ENCODE measurements at regions not wholly inside any gene's neighbourhood (a gene's known extent, or its start where the extent isn't known, plus 50 kb on each side); places are given as distances from the start of the nearest gene placed in this dataset.

DNA sequence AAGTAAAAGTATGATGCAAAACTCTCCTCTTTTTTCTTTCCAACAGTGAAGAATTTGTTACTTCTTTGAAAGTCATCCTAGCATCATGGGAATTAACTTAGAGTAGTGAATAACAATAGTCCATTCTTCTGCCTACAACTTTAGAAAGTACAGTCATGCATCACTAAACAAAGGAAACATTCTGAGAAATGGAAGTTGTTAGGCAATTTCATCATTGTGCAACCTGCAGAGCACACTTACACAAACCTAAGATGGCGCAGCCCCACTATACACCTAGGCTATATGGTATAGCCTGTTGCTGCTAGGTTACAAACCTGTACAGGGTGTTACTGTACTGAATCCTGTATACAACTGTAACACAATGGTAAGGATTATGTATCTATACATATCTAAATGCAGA, 1209.3 kb upstream of the C9orf72 start:
- dilution Hi-C loops (cut with HindIII; ENCODE audit: low sequenced_read_pairs, unreplicated experiment): no loop called here
- WGBS, 2 experiments (ENCODE audit: extremely low coverage in 2 of 2, insufficient read length in 1 of 2): no CpG with 5 or more reads among the region's 1 CpG

More for the DNA sequence above, 1209.3 kb upstream of the C9orf72 start:
- BruUV-seq (replicated peaks): no TSS peak
- H2AK9ac ChIP-seq (replicated peaks; ENCODE audit: low read depth, low read length, poor library complexity): no peak overlapping the region
- no peak for DNase-seq
- no peak overlapping the region for H2BK120ac ChIP-seq (ENCODE audit: low read depth, low read length)
- no peak overlapping the region for H2BK15ac ChIP-seq (ENCODE audit: low read depth, low read length)
- H3K4me2 ChIP-seq (ENCODE audit: low read depth, low read length): no peak overlapping the region
- no peak overlapping the region for H2AFZ ChIP-seq (replicated peaks; ENCODE audit: low read length, poor library complexity)
- no peak overlapping the region for H3K4me3 ChIP-seq (ENCODE audit: insufficient read depth, low read depth, low read length)
- intact Hi-C loops (cut with micrococcal nuclease) (no loop called here), in situ Hi-C loops (cut with MboI; ENCODE audit: low sequenced_read_pairs) (no loop called here)
- H2AK5ac ChIP-seq (ENCODE audit: low read depth, low read length): no peak overlapping the region
- no peak overlapping the region for H3K4ac ChIP-seq (ENCODE audit: low read depth, low read length)
- ChIA-PET POLR2A (ENCODE audit: unreplicated experiment) (no interaction called here), CTCF (no interaction called here)
- no peak overlapping the region for H4K91ac ChIP-seq (ENCODE audit: insufficient read depth, low read depth, low read length)
- H3K18ac ChIP-seq (ENCODE audit: low read depth, low read length): no peak overlapping the region
- no peak overlapping the region for H3K23ac ChIP-seq (ENCODE audit: low read depth, low read length)
- no peaks in the 10 kb centered on the region for H4K20me1 ChIP-seq (ENCODE audit: insufficient read depth, low read length)
- ATAC-seq (ENCODE audit: low read depth): no peak
- no peak overlapping the region for H3K56ac ChIP-seq (ENCODE audit: extremely low read depth, insufficient read depth, low read length)
- H3K27me3 ChIP-seq (ENCODE audit: control insufficient read depth, insufficient read depth, low read length): no peaks in the 10 kb centered on the region
- no peak for TF ChIP-seq MAFK (IDR thresholded peaks at IDR 0.05; ENCODE audit: low read depth, low read length)
- no peak for TF ChIP-seq SMC3 (IDR thresholded peaks at IDR 0.05; ENCODE audit: low read depth, low read length)
- no peak for TF ChIP-seq FOS (IDR thresholded peaks at IDR 0.05; ENCODE audit: low read depth, low read length)
- TF ChIP-seq, protein P1, sequence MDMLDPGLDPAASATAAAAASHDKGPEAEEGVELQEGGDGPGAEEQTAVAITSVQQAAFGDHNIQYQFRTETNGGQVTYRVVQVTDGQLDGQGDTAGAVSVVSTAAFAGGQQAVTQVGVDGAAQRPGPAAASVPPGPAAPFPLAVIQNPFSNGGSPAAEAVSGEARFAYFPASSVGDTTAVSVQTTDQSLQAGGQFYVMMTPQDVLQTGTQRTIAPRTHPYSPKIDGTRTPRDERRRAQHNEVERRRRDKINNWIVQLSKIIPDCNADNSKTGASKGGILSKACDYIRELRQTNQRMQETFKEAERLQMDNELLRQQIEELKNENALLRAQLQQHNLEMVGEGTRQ (IDR thresholded peaks at IDR 0.05; ENCODE audit: low read depth, low read length): no peak
- TF ChIP-seq, protein P2, sequence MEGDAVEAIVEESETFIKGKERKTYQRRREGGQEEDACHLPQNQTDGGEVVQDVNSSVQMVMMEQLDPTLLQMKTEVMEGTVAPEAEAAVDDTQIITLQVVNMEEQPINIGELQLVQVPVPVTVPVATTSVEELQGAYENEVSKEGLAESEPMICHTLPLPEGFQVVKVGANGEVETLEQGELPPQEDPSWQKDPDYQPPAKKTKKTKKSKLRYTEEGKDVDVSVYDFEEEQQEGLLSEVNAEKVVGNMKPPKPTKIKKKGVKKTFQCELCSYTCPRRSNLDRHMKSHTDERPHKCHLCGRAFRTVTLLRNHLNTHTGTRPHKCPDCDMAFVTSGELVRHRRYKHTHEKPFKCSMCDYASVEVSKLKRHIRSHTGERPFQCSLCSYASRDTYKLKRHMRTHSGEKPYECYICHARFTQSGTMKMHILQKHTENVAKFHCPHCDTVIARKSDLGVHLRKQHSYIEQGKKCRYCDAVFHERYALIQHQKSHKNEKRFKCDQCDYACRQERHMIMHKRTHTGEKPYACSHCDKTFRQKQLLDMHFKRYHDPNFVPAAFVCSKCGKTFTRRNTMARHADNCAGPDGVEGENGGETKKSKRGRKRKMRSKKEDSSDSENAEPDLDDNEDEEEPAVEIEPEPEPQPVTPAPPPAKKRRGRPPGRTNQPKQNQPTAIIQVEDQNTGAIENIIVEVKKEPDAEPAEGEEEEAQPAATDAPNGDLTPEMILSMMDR (conservative IDR thresholded peaks at IDR 0.05; ENCODE audit: low read depth, low read length): no peak
- TF ChIP-seq, protein P3, sequence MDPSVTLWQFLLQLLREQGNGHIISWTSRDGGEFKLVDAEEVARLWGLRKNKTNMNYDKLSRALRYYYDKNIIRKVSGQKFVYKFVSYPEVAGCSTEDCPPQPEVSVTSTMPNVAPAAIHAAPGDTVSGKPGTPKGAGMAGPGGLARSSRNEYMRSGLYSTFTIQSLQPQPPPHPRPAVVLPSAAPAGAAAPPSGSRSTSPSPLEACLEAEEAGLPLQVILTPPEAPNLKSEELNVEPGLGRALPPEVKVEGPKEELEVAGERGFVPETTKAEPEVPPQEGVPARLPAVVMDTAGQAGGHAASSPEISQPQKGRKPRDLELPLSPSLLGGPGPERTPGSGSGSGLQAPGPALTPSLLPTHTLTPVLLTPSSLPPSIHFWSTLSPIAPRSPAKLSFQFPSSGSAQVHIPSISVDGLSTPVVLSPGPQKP (IDR thresholded peaks at IDR 0.05; ENCODE audit: borderline replicate concordance, low read depth, low read length): no peak
- no peak for TF ChIP-seq CHD1 (IDR thresholded peaks at IDR 0.05; ENCODE audit: low read depth, low read length)
- TF ChIP-seq CEBPB (IDR thresholded peaks at IDR 0.05; ENCODE audit: low read depth, low read length): no peak
- TF ChIP-seq POLR2A (IDR thresholded peaks at IDR 0.05; ENCODE audit: low read depth, low read length): no peak
- no peak for TF ChIP-seq RAD21 (IDR thresholded peaks at IDR 0.05; ENCODE audit: low read length)
- TF ChIP-seq BHLHE40 (IDR thresholded peaks at IDR 0.05; ENCODE audit: low read depth, low read length): no peak
- no peak for TF ChIP-seq RCOR1 (IDR thresholded peaks at IDR 0.05; ENCODE audit: insufficient replicate concordance, low read length)
- TF ChIP-seq NFE2L2 (IDR thresholded peaks at IDR 0.05; ENCODE audit: low read depth, low read length): no peak
- TF ChIP-seq MAZ (IDR thresholded peaks at IDR 0.05; ENCODE audit: borderline replicate concordance, low read depth, low read length): no peak
- TF ChIP-seq MXI1 (IDR thresholded peaks at IDR 0.05; ENCODE audit: borderline replicate concordance, low read depth, low read length): no peak
- TF ChIP-seq RFX5 (IDR thresholded peaks at IDR 0.05; ENCODE audit: low read depth, low read length): no peak
- no peak overlapping the region for H3K14ac ChIP-seq (replicated peaks; ENCODE audit: low read depth, low read length)
- no peak overlapping the region for H4K8ac ChIP-seq (ENCODE audit: low read depth in 2 of 2, low read length in 2 of 2)
- H3K27ac ChIP-seq (ENCODE audit: insufficient read depth, low read length): no peak overlapping the region
- H3K4me1 ChIP-seq (ENCODE audit: control insufficient read depth, insufficient read depth, low read length): no peaks in the 10 kb centered on the region
- no peak overlapping the region for H3K9ac ChIP-seq (ENCODE audit: low read depth, low read length)
- no peaks in the 10 kb centered on the region for H3K79me1 ChIP-seq (ENCODE audit: low read depth in 1 of 2, low read length in 2 of 2)
- no peaks in the 10 kb centered on the region for H3K9me3 ChIP-seq (ENCODE audit: control insufficient read depth, insufficient read depth, low read length)
- H2BK5ac ChIP-seq (ENCODE audit: low read depth, low read length, poor library complexity, severe bottlenecking): no peak overlapping the region
- no peak overlapping the region for H4K5ac ChIP-seq (ENCODE audit: low read depth, low read length)
- H2BK20ac ChIP-seq (ENCODE audit: low read depth, low read length): no peak overlapping the region
- no peaks in the 10 kb centered on the region for H3K9me1 ChIP-seq (ENCODE audit: insufficient read depth, low read length)
- no peaks in the 10 kb centered on the region for H3K36me3 ChIP-seq (ENCODE audit: control insufficient read depth, insufficient read depth, low read length)
